NCI-H748 (cell line): ENCODE measurements at regions not wholly inside any gene's neighbourhood (a gene's known extent, or its start where the extent isn't known, plus 50 kb on each side); places are given as distances from the start of the nearest gene placed in this dataset.
"Not testable (repeated sequence)": the region's sequence is repeated elsewhere in the genome, so short reads cannot be mapped to it uniquely, and the experiment has no call there.

Source experiments
- DNase-seq: peaks from one replicate; lab custom pipeline; 2025; ENCODE audit not compliant: unreplicated experiment; lab: John Stamatoyannopoulos, UW

DNA sequence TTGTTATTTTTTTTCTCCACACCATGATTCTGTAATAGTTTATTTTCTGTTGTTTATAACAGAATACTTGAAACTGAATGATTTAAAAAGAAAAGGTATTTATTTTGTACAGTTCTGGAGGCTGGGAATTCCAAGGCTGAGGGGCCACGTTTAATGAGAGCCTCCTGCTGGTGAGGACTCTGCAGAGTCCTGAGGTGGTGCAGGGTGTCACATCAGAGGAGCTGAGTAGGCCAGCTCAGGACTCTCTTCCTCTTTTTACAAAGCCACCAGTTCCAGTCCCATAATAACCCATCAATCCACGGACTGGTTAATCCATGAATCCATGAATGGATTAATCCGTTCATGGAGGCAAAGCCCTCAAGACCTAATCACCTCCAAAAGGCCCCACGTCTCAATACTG lies 71.6 kb downstream of the TFAP2A start:
- no peak for DNase-seq

DNA sequence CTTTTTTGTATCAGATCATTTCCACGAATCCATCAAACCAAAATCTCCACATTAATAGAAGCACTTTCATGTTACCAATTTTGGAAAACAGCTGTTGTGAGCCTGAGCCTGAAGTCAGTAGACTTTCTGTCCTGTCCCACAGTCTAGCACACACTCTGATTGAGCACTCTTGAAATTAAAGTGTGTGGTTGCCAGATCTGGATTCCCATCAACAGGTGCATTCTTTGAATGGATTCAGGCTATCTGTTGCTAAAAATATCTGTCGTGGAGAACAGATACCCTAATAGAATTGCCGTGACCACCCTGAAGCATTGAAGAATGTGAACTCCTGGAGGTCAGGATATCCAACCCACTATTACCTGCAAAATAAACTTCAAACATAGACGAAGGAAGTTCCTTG lies 73.3 kb downstream of the TFAP2A start:
- DNase-seq, result no peak

DNA sequence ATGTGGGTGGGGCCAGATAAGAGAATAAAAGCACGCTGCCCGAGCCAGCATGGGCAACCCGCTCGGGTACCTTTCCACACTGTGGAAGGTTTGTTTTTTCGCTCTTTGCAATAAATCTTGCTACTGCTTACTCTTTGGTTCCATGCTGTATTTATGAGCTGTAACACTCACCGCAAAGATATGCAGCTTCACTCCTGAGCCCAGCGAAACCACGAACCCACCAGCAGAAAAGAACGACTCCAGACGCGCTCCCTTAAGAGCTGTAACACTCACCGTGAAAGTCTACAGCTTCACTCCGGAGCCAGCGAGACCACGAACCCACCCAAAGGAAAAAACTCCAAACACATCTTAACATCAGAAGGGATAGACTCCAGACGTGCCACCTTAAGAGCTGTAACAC lies 76.7 kb downstream of the TFAP2A start:
- no peak for DNase-seq

DNA sequence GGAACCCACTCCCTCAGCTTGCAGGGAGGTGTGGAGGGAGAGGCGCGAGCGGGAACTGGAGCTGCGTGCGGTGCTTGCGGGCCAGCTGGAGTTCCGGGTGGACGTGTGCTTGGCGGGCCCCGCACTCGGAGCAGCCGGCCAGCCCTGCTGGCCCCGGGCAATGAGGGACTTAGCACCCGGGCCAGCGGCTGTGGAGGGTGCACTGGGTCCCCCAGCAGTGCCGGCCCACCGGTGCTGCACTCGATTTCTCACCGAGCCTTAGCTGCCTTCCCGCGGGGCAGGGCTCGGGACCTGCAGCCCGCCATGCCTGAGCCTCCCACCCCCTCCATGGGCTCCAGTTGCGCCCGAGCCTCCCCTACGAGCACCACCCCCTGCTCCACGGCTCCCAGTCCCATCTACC lies 77.5 kb downstream of the TFAP2A start:
- not testable (repeated sequence) for DNase-seq

DNA sequence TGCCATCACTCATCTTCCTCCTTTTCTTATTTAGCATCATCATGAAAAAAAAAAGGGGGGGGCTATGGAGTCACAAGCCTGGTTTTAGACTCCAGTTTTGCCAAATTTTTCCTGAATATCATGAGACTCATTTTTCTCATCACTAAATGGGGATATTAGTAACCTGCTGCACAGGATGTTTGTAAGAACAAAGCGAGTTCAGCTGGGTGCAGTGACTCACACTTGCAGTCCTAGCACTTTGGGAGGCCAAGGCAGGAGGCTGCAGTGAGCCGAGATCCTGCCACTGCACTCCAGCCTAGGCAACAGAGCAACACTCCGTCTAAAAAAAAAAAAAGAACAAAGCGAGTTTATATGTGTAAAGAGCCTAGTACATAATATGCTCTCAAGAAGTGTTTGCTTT lies 82.8 kb downstream of the TFAP2A start:
- no peak for DNase-seq

DNA sequence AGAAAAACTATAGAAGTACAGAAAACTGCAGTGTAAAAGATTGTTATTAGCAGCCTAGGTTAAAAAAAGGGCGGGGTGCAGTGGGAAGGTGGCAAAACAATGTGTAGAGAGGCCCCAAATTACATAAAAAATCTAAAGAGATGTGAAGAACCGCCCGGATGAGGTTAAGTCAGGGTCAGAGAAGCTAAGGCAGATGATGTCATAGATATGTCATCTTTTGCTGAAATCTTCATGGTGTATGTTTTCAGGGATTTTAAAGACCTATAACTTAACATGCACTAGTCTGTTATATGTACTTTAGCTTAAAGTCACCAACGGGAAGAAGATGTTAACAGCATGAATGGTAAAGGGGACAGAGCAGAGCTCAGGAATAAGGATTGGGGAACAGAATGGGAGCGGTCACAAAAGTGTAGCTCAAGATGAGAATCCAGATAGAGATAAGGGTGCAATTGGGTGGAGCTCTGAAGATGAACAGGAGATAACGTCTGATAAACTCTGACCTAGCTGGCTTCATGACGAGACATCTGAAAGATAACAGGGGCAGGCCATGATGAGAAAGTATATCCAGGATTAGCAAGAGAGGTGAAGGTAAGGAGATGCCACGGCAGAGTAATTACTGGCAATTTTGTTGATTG lies 83.4 kb downstream of the TFAP2A start:
- DNase-seq, result no peak

DNA sequence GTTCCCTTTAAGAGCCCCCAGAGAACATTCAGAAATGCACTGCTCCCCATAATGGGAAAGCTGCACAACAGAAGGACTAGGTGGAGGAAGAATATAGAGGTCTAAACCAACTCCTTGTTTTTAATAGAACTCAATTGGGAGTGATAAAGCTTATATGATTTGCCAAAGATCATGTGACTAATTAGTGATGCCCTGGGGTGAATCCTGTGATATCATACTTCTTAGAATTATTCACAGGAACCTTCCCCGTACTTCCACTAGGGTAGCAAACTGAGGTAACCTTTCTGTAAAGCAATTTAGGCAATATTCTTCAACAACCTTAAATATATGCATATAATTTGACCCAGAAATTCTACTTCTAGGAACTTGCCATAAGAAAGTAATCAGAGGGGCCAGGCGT lies 84.4 kb downstream of the TFAP2A start:
- DNase-seq, result no peak

DNA sequence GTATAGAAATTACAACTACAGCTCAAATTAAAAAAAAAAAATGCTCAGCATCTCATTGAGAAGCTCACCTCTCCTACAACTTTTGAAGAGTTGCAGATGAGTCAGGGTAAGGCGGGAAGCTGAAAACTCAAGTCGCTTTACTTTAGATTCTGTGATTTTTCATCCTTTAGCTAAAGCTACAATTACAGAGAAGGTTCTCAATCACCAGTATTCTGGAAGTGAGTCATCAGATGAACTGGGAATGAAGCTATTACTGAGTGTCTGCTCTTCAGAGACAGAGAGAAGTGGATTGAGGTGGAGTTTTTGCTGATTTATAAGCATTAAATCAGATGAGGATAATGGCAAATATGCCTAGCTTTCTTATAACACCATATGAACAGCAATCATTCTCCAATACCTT lies 91.9 kb downstream of the TFAP2A start:
- DNase-seq, result no peak

DNA sequence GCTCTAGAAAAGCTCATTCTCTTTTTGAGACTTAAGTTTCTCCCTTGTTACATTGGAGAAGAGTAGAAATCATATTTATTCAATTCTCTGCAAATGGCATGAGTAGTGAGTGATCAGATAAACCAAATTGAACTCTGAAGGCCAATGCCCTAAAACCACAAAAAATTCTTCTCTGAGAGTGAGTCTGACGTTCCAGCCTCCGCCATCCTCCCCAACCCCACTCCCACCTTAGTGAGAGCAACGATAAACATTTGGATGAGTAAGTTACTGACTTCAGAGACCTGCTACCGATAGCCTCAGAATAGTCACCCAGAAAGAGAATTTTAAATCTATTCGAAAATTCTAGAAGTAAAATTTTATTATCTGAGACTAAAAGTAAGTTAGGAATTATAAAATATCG lies 94.6 kb downstream of the TFAP2A start:
- no peak for DNase-seq

DNA sequence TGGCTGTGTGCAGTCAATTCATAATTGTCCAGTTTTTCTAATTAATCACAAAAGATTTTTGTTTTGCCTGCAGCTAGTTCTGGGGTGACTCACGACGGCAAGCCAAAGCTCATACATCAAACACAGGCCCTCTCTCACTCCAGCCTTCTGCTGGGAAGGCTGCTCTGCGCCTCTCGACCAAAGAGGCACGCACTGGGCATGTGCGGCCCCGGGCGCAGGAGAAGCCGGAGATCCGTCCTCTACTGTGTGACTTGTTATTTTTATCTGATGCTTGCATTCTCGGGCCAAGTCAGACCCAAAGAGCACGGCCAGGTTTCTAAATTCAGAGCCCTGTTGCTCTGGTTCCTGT lies 98.5 kb downstream of the TFAP2A start:
- no peak for DNase-seq

DNA sequence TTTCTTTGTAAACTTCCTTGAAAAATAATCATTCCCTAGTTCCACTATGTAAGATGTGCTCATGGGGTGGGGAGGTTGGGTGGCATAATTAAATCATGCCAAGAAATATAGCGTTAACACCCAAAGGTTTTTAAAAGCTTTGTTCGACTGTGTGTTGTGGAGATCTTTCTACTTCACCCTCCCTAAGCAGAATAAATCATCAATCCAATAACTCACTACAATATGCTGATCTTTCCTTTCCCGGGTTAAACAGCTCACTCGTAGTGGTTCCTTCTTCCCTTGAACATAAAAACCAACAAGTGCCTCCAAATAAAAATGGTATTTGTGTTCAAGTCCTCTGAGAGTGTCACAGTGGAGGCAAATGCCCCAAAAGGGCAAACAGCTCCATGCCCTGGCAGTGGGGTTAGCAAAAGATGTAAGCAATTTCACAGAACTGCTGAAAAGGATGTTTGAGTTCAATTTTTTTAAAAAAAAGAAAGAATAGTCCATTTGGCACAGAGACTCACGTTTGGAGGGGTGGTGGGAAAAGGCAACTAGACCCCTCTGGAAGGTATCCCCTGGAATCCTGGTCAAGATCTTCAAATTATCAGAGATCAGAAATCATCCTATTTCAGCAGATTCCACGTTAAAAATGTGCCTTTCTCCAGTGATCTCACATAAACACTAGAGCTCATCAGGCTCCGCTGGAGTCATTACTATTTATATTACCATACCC lies 99.1 kb downstream of the TFAP2A start:
- DNase-seq, result no peak

DNA sequence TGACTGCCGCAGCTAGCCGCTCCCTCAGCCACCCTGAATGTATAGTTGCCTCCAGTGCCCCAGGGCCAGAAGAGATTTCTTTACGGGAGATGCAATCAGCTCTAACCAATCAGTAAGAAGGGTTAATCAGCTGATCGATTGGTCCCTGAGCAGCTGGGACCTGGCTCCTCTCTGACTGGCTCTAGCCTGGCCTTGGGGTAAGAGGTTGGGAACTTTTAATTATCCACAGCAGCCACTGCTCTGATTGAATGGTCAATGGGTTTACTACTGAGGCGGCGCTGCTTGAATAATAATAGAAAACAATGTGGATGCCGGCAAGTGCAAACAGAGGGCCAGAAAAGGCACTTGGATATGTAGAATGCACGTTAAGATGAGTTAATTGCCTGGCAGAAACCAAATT lies 99.8 kb downstream of the TFAP2A start:
- peak; percentile 81 for DNase-seq

DNA sequence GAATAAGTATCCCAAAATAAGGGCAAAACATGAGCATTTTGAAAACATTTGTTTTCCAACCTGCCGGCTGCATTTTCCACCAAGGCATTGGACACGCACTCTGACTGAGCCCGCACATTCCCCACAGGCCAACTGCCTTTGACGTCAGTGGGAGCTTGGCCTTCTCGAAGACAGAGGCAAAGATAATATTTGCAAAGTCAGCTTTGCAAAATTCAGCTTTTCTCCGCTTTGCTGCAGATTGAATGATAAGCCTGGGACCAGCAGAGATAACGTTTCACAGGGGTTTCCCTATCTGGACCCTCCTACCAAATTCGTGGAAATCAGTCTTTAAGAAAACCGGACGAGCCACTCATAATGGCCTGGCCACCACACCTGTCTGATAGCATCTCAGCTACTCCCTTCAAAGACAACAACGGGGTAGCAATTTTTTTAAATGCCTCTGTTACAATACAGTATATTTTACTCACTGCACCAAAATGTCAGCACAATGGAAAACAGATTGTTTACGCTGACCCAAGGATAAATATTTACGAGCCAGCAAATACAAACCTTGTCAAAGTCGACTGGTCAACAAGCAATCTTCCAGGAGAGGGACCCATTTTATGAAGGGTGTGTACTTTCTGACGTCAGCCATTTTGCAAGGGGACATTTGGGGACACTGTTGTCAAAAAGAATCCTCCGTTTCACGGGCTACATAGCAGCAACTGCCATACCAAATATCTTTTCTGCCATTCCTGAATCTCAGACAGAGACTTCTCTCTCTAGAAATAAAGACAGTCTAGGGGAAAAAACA lies 100.5 kb downstream of the TFAP2A start:
- DNase-seq, result peak; percentile 70

DNA sequence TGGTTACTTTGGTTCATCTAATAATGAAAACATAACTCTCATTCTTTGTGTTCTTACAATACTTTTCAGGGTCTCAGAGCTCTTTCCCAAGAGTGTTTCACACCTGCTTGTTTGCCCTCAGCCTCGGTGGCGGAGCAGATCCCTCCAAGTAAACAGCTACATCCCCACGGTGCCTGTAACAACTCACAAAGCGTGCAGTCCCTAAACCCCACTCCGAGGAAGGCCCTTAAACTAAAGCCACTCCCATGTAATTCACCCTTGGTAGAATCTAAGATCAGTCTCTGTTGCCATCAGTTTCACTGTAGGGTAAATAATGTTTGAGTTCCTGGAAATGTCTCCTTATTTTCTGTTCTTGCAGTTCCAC lies 101.1 kb downstream of the TFAP2A start:
- DNase-seq, result peak; percentile 41

DNA sequence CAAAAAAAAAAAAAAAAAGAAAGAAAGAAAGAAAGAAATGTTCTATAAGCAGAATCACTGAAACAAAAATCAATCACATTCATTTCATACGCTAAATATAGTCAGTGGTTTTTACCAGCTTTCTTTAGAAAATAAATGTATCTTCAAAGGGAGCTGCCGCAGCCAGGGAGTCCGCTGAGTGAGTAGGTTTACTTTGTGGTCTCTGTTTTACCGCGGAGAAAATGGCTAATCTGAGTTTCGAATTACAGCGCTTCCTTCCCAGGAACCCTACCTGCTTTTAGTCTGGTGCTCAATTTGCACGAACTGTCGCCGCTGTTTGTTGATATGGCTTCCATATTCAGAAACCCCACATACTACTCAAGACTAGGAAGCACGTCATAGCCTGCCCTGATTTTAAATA lies 102.4 kb downstream of the TFAP2A start:
- DNase-seq, result peak; percentile 16

DNA sequence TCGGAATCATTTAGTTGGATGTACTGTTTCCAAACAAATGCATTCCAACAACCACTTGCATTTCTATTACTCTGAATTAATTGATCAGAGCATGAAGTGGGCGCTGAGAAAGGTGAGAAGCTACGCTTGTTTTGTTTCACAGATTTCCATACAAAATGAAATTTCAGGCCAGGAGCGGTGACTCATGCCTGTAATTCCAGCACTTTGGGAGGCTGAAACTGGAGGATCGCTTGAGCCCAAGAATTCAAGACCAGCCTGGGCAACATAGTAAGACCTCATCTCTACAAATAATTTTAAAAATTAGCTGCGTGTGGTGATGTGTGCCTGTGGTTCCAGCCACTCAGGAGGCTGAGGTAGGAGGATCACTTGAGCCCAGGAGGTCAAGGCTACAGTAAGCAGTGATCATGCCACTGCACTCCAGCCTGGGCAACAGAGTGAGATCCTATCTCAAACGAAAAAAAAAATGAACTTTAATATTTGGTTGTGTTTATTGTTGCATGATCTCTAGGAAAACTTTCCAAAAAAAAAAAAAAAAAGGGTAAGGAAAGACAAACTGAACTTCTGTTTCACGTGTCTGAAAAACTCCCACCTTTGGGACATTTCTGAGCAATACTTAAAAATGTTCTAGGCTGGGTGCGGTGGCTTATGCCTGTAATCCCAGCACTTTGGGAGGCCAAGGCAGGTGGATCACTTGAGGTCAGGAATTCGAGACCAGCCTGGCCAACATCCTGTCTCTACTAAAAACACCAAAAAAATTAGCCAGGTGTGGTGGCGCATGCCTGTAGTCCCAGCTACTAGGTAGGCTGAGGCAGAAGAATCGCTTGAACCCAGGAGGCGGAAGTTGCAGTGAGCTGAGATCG lies 103.1 kb downstream of the TFAP2A start:
- DNase-seq, result not testable (repeated sequence)

DNA sequence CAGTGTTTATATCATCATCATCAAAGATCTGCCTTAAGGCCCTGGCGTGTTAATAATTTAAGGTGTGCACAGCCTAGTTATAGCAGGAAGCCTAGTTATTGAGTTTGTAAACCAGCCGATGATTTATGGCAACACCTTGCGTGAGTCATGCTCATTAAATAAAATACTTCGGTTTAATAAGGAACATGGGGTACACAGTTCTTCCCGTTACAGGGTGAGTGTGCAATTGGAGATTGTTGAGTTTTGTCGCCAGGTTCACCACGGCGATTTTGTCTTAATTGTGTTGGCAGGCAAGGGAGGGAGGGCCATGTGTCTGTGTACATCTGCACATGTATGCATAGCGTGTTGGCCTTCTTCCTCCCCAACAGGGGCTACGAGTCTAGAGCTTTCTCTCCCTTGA lies 104.0 kb downstream of the TFAP2A start:
- DNase-seq, result peak; percentile 86

DNA sequence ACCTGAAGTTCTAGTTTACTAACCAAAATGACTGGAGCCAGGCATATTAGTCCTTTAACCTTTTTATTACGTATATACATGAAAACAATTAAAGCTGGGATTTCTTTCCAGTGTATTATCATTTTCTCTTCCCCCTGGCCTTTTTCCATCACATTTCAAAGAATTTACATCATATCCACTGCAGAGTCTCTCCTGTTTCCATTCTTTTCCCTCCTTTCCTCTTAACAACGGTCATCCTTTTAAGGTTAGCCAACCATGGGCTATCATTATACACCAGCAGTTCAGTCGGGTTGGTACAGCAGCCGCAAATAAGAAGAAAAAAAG lies 104.6 kb downstream of the TFAP2A start:
- DNase-seq, result peak; percentile 64

DNA sequence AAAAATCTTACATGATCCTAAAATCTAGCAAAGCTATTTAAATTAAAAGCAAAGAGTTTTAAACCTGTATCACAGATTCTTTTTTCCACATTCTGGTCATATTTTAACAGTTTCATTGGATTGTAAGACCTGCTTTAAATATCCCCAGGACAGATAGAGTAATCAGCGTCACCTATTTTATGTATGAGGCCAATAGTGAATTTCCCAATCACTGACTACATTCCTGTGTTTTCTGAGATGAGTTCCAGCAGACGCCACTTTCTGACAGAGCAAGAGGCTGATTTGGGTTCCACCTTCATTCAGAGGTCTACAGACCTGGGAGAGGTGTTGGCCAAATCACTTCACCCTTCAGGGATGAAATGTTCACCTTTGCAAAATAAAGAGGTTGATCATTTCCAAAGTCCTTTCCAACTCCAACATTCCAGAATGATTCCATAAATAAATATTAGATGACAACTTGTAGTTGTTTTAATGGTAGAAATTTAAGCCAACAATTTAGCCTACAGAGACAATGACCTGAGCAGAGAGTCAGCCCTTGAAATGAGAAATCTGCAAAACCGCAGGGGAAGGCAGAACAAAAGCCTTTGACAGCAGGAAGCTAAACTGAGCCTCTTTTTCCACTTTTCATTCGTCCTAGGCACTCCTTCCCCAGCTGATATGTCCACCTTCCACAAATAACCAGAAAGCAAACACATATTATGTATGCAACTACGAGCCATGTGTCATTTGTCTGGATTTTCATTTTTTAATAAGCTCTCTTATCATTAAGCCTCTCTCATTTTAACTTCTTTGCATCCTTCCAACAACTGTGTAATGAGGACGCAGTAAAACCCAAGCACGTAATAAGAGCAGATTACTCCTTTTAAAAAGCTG lies 105.2 kb downstream of the TFAP2A start:
- peak; percentile 68 for DNase-seq

DNA sequence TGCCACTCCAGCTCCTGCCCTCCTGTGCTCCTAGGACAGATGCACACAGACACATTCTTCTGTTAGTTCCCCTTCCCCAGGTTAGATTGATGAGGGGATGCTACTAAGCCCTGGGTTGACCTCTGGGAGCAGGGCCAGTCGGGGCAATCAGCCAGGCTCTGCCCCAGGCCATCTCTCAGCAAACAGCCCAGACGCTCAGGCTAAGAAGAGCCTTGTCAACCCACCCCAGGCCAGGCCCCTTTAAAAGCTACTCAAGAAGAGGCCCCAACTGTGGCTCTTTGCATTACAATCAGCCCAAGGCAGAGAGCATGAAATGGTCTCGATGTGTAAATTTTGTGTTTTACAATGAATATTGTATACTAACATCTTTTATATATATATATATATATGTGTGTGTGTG lies 107.4 kb downstream of the TFAP2A start:
- DNase-seq, result no peak

DNA sequence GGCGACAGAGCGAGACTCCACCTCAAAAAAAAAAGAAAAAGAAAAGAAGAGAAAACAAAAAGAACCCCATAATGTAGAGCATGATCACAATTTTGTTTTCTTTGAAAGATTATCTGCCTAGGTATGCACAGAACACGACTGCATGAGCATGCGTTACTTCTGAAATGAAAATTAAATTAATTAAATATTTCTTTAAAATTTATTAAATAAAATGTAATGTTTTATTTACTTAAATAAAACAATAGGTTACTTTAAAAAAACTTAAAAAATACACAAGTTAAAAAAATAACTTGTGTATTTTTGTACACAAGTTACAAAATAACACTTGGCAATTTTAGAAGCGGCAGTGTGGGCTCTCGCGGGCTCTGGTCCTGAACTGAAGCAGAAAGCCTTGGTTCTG lies 107.8 kb downstream of the TFAP2A start:
- no peak for DNase-seq
